ENCODE measurements at regions not wholly inside any gene's neighbourhood (a gene's known extent, or its start where the extent isn't known, plus 50 kb on each side); places are given as distances from the start of the nearest gene placed in this dataset.

GRCh38 chr16:88298181-88298832 is 84.5 kb upstream of the ZNF469 start:
- H3K27me3 ChIP-seq (ENCODE audit: insufficient read depth) = no peaks in the 10 kb centered on the region
- H3K79me2 ChIP-seq (replicated peaks; ENCODE audit: insufficient read depth) = no peaks in the 10 kb centered on the region
- no peaks in the 10 kb centered on the region for H3K4me1 ChIP-seq (ENCODE audit: insufficient read depth)
- H2AFZ ChIP-seq = no peak overlapping the region
- H3K4me3 Mint-ChIP-seq = no peak overlapping the region
- H3F3A ChIP-seq (replicated peaks; ENCODE audit: low read depth) = no peaks in the 10 kb centered on the region
- H3K27ac Mint-ChIP-seq = no peak overlapping the region
- peaks cover 27% of the 10 kb centered on the region for H3K27me3 Mint-ChIP-seq (ENCODE audit: insufficient read depth, low read depth, poor library complexity)
- no peak for TF ChIP-seq EZH2phosphoT487 (IDR thresholded peaks at IDR 0.05; ENCODE audit: unreplicated experiment)
- no peak for TF ChIP-seq CTCF (conservative IDR thresholded peaks at IDR 0.05; ENCODE audit: low read depth in 2 of 2)
- no peak for TF ChIP-seq CREB1 (CRISPR knock-in tag; IDR thresholded peaks at IDR 0.05; ENCODE audit: low read depth)
- TF ChIP-seq ZNF462 (CRISPR knock-in tag; IDR thresholded peaks at IDR 0.05) = no peak
- no peak for TF ChIP-seq NANOG (IDR thresholded peaks at IDR 0.05; ENCODE audit: borderline replicate concordance)
- no peak for TF ChIP-seq EZH2 (IDR thresholded peaks at IDR 0.05; ENCODE audit: low read depth, unreplicated experiment)
- no peak for TF ChIP-seq STAT1 (IDR thresholded peaks at IDR 0.05; ENCODE audit: unreplicated experiment)
- no peak for TF ChIP-seq ZNF114 (CRISPR knock-in tag; IDR thresholded peaks at IDR 0.05)
- no peak for TF ChIP-seq REST (IDR thresholded peaks at IDR 0.05; ENCODE audit: unreplicated experiment)
- no peak for TF ChIP-seq JUNB (IDR thresholded peaks at IDR 0.05; ENCODE audit: unreplicated experiment)
- TF ChIP-seq POLR2AphosphoS5 (IDR thresholded peaks at IDR 0.05; ENCODE audit: low read depth) = no peak
- no peak for TF ChIP-seq ETS1 (IDR thresholded peaks at IDR 0.05)
- TF ChIP-seq ZNF331 (CRISPR knock-in tag; IDR thresholded peaks at IDR 0.05; ENCODE audit: low read depth) = no peak
- H4K20me1 ChIP-seq (replicated peaks; ENCODE audit: insufficient read depth) = no peaks in the 10 kb centered on the region
- no peaks in the 10 kb centered on the region for H3K4me1 Mint-ChIP-seq
- H3K4me2 ChIP-seq = no peak overlapping the region
- peaks cover 23% of the 10 kb centered on the region for H3K9me3 Mint-ChIP-seq
- no peaks in the 10 kb centered on the region; the same call in 2 of the 3 replicates for H3K36me3 Mint-ChIP-seq (ENCODE audit: low read depth)
- no peak overlapping the region for H3K27ac ChIP-seq (ENCODE audit: low read depth)
- H3K4me3 ChIP-seq = no peak overlapping the region
- DNase-seq (ENCODE audit: low spot score) (no peak), ATAC-seq (no peak)
- H3K36me3 ChIP-seq (ENCODE audit: insufficient read depth) = no peaks in the 10 kb centered on the region
- H3K9me2 ChIP-seq (ENCODE audit: insufficient read depth) = no peaks in the 10 kb centered on the region
